Glutamatergic neuron (in vitro differentiated cells): ENCODE measurements at regions not wholly inside any gene's neighbourhood (a gene's known extent, or its start where the extent isn't known, plus 50 kb on each side); places are given as distances from the start of the nearest gene placed in this dataset.

Experiments
- DNase-seq: peaks from one replicate; pipeline ENCODE4 v3.0.0; 2022
- H3K27ac Mint-ChIP-seq: one replicate; pipeline ENCODE4 v1.8.0; 2020; ENCODE audit warnings: mild to moderate bottlenecking, mixed read lengths, inconsistent platforms; ENCODE audit not compliant: unreplicated experiment
- H3K27me3 Mint-ChIP-seq: one replicate; pipeline ENCODE4 v1.8.0; 2020; ENCODE audit warnings: mild to moderate bottlenecking, moderate library complexity, mixed read lengths, inconsistent platforms; ENCODE audit not compliant: unreplicated experiment
- H3K36me3 Mint-ChIP-seq: one replicate; pipeline ENCODE4 v1.8.0; 2020; ENCODE audit warnings: mild to moderate bottlenecking, mixed read lengths, inconsistent platforms; ENCODE audit not compliant: unreplicated experiment
- H3K4me1 Mint-ChIP-seq: one replicate; pipeline ENCODE4 v1.8.0; 2020; ENCODE audit warnings: mild to moderate bottlenecking, low read depth, mixed read lengths, inconsistent platforms; ENCODE audit not compliant: unreplicated experiment
- H3K4me3 Mint-ChIP-seq: one replicate; pipeline ENCODE4 v1.8.0; 2020; ENCODE audit warnings: mild to moderate bottlenecking, mixed read lengths, inconsistent platforms; ENCODE audit not compliant: unreplicated experiment
- H3K9me3 Mint-ChIP-seq: one replicate; pipeline ENCODE4 v1.8.0; 2020; ENCODE audit warnings: mild to moderate bottlenecking, moderate library complexity, mixed read lengths, inconsistent platforms; ENCODE audit not compliant: unreplicated experiment
- CTCF ChIP-seq: fragments of 200-600 bp; sonication (generic); IDR thresholded peaks from one replicate; pipeline ENCODE4 v1.5.0; 2021; ENCODE audit not compliant: partially characterized antibody, unreplicated experiment

- Mint-ChIP-seq H3K9me3 (no peaks in the 10 kb centered on the region), H3K27me3 (no peaks in the 10 kb centered on the region), H3K4me3 (no peak overlapping the region), H3K4me1 (no peaks in the 10 kb centered on the region), H3K36me3 (no peaks in the 10 kb centered on the region), H3K27ac (no peak overlapping the region)
- no peak for TF ChIP-seq CTCF
- no peak for DNase-seq
Observed at GRCh38 chr2:58414506-58414905, 173.4 kb upstream of the FANCL start.

GRCh38 chr2:58410549-58410948 is 169.4 kb upstream of the FANCL start:
- Mint-ChIP-seq H3K9me3 (no peaks in the 10 kb centered on the region), H3K4me1 (no peaks in the 10 kb centered on the region), H3K27ac (no peak overlapping the region), H3K27me3 (no peaks in the 10 kb centered on the region), H3K36me3 (no peaks in the 10 kb centered on the region), H3K4me3 (no peak overlapping the region)
- no peak for TF ChIP-seq CTCF
- DNase-seq: no peak

- no peak overlapping the region for H3K4me3 Mint-ChIP-seq
- H3K4me1 Mint-ChIP-seq: no peaks in the 10 kb centered on the region
- no peak for DNase-seq
- H3K27me3 Mint-ChIP-seq: no peaks in the 10 kb centered on the region
- H3K36me3 Mint-ChIP-seq: no peaks in the 10 kb centered on the region
- no peak for TF ChIP-seq CTCF
- H3K27ac Mint-ChIP-seq: no peak overlapping the region
- no peaks in the 10 kb centered on the region for H3K9me3 Mint-ChIP-seq
Observed at GRCh38 chr2:58407487-58407886, 166.4 kb upstream of the FANCL start.

- Mint-ChIP-seq H3K36me3 (no peaks in the 10 kb centered on the region), H3K4me1 (no peaks in the 10 kb centered on the region), H3K27me3 (no peaks in the 10 kb centered on the region), H3K9me3 (no peaks in the 10 kb centered on the region), H3K27ac (no peak overlapping the region), H3K4me3 (no peak overlapping the region)
- TF ChIP-seq CTCF: no peak
- no peak for DNase-seq
Observed at GRCh38 chr2:58405341-58405740, 164.2 kb upstream of the FANCL start.

GRCh38 chr2:58401936-58402335 is 160.8 kb upstream of the FANCL start:
- Mint-ChIP-seq H3K9me3 (no peaks in the 10 kb centered on the region), H3K4me1 (no peaks in the 10 kb centered on the region), H3K27ac (no peak overlapping the region), H3K27me3 (peaks cover 1% of the 10 kb centered on the region), H3K36me3 (no peaks in the 10 kb centered on the region), H3K4me3 (no peak overlapping the region)
- no peak for TF ChIP-seq CTCF
- DNase-seq: no peak
